ENCODE measurements at regions not wholly inside any gene's neighbourhood (a gene's known extent, or its start where the extent isn't known, plus 50 kb on each side); places are given as distances from the start of the nearest gene placed in this dataset.

DNA sequence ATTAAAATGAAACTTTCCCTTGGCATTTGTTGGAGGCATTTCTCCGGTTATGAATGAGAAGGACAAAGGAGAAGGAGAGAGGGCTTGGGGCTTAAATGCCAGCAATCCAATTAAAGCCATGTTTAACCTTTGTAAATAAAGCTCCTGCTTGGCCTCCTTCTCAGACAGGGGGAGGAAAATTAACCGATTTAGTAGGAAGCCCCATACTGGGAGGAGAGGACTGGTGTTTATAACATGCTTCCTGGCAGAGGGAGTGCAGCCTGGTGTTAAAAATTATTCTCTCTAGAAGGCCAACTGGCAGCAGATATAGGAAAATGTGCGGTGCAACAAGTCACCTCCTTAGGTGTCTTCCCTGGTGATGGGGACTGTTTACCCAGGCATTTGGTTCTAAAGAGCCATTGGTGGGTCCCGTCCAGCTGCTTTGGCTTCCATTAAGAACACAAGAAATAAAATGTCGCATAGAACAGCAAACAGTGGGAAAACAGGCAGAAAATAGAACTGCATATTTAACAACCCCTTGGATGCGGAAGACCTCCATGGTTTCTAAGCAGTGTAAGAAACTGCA lies 846.5 kb downstream of the TYW1 start:
- H3K4me3 ChIP-seq, result no peak overlapping the region
- no peaks in the 10 kb centered on the region for H3K4me1 ChIP-seq (replicated peaks)
- no peak for TF ChIP-seq POLR2AphosphoS5 (IDR thresholded peaks at IDR 0.05)
- no peak for TF ChIP-seq POLR2A (IDR thresholded peaks at IDR 0.05)
- TF ChIP-seq, protein P1, sequence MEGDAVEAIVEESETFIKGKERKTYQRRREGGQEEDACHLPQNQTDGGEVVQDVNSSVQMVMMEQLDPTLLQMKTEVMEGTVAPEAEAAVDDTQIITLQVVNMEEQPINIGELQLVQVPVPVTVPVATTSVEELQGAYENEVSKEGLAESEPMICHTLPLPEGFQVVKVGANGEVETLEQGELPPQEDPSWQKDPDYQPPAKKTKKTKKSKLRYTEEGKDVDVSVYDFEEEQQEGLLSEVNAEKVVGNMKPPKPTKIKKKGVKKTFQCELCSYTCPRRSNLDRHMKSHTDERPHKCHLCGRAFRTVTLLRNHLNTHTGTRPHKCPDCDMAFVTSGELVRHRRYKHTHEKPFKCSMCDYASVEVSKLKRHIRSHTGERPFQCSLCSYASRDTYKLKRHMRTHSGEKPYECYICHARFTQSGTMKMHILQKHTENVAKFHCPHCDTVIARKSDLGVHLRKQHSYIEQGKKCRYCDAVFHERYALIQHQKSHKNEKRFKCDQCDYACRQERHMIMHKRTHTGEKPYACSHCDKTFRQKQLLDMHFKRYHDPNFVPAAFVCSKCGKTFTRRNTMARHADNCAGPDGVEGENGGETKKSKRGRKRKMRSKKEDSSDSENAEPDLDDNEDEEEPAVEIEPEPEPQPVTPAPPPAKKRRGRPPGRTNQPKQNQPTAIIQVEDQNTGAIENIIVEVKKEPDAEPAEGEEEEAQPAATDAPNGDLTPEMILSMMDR (IDR thresholded peaks at IDR 0.05), result no peak
- H3K27ac ChIP-seq, result no peak overlapping the region
- no peaks in the 10 kb centered on the region for H3K9me3 ChIP-seq
- 39% methylated on average over 6 of the region's 6 CpGs for WGBS
- intact Hi-C loops (cut with DNase I), result no loop called here
- no peak for DNase-seq (ENCODE audit: low spot score)
- no peaks in the 10 kb centered on the region for H3K36me3 ChIP-seq
- no peaks in the 10 kb centered on the region for H3K27me3 ChIP-seq (replicated peaks; ENCODE audit: insufficient read depth)

DNA sequence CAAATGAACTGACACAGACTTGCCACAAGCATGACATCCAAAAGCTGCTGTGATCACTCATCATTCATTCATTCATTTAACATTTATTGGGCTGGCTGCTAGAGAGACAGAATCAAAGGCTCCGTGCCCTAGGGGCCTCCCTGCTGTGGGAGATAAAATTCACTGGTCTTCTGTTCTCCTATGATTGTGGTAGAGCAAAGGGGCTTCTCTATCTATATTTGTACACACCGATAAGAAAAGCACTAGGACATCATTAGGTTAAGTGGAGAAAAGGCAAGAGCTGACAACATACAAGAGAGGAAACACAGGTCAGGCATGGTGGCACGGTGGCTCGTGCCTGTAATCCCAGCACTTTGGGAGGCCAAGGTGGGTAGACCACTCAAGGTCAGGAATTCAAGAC lies 847.0 kb downstream of the TYW1 start:
- Histone ChIP-seq H3K4me1 (replicated peaks) (no peaks in the 10 kb centered on the region), H3K9me3 (no peaks in the 10 kb centered on the region), H3K27me3 (replicated peaks; ENCODE audit: insufficient read depth) (no peaks in the 10 kb centered on the region), H3K36me3 (no peaks in the 10 kb centered on the region), H3K27ac (no peak overlapping the region), H3K4me3 (no peak overlapping the region)
- WGBS, result 61% methylated on average over 4 of the region's 4 CpGs
- TF ChIP-seq POLR2AphosphoS5 (IDR thresholded peaks at IDR 0.05), result no peak
- TF ChIP-seq POLR2A (IDR thresholded peaks at IDR 0.05), result no peak
- TF ChIP-seq, protein P1 (IDR thresholded peaks at IDR 0.05), result no peak
- intact Hi-C loops (cut with DNase I), result no loop called here
- DNase-seq (ENCODE audit: low spot score), result no peak

DNA sequence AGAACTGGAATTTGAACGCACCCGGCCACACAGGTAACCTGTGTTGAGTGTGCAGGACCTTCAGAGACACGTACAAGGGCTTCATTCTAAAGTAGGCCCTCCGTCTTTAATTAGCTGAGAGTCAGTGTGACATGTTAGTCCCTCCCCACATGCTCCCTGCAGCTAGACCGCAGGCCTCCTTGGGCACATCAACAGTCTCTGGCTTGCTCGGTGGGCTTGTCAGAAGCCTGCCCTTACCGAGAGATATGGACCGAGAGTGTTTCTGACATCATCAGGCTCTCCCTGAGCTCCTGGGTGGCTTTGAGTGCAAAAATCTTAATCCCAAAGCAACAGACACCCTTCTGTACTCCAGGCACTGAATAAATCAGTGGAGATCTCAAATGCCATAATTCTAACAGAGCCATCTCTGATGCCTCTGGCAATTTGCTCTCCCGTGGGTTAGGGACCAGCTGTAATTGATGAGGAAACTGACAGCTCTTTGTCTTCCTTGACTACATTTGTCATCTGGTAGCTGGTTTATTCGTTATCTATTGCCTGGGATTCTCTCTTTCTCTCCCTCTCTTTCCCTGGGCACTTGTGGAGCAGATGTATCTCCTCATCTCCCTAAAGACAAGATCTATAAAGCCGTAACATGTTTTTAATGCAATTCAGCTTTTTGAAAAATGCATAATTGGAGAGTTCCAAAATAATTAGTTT lies 850.6 kb downstream of the TYW1 start:
- intact Hi-C loops (cut with DNase I), result no loop called here
- 79% methylated on average over 11 of the region's 11 CpGs for WGBS
- no peak overlapping the region for H3K4me3 ChIP-seq
- H3K27ac ChIP-seq, result no peak overlapping the region
- H3K27me3 ChIP-seq (replicated peaks; ENCODE audit: insufficient read depth), result no peaks in the 10 kb centered on the region
- TF ChIP-seq, protein P1 (IDR thresholded peaks at IDR 0.05), result no peak
- TF ChIP-seq POLR2AphosphoS5 (IDR thresholded peaks at IDR 0.05) (no peak), POLR2A (IDR thresholded peaks at IDR 0.05) (no peak)
- DNase-seq (ENCODE audit: low spot score), result no peak
- no peaks in the 10 kb centered on the region for H3K36me3 ChIP-seq
- H3K9me3 ChIP-seq, result no peaks in the 10 kb centered on the region
- no peaks in the 10 kb centered on the region for H3K4me1 ChIP-seq (replicated peaks)

DNA sequence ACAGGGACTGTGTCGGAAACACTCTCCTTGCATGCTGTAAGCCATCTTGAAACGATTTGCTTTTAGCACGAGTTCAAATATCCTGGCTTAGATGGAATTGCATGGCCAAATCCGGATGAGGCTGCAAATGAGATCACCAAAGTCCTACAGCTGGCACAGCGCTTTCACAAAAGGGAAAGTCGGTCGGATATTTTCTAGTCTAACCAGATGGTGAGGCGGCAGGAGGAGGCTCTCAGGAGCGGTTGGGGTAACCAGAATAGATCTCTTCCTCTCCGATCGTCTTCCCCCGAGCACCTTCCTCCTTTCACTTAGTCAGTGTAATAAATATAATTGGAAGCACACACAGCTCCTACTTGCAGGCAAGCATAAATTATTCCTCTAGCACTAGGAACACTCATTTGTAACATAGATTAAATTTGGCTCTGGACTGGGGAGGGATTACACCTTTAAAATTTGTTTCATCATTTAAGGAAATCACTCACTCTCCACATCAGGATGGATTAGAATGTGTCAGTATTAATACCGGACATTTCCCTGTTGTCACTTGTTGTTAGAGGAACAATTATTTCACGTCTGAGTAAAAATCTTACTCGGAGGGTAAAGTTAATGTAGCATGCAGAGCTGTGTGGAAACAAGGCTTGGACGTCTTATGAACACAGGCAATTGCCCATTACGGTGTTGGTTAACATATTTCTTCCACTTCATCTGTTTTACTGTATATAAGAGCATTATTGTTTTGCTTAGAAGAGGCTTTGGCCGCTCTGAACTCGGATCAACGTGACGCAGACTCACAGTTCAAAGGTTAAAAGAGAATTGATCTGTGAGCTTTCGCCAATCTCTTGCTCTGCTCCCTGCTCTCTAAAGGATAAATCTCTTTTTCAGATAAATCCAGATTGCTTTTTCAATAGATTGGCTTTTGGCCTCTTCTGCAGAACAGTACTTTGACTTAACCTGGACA lies 857.9 kb downstream of the TYW1 start:
- intact Hi-C loops (cut with DNase I), result no loop called here

More for the DNA sequence above, 857.9 kb downstream of the TYW1 start:
- Histone ChIP-seq H3K27ac (no peak overlapping the region), H3K36me3 (no peaks in the 10 kb centered on the region), H3K9me3 (no peaks in the 10 kb centered on the region), H3K4me1 (replicated peaks) (no peaks in the 10 kb centered on the region), H3K27me3 (replicated peaks; ENCODE audit: insufficient read depth) (peaks cover 3% of the 10 kb centered on the region), H3K4me3 (no peak overlapping the region)
- WGBS, result 64% methylated on average over 22 of the region's 22 CpGs
- TF ChIP-seq, protein P1 (IDR thresholded peaks at IDR 0.05), result no peak
- TF ChIP-seq POLR2A (IDR thresholded peaks at IDR 0.05), result no peak
- no peak for DNase-seq (ENCODE audit: low spot score)
